NAMALWA (cell line): ENCODE measurements at regions not wholly inside any gene's neighbourhood (a gene's known extent, or its start where the extent isn't known, plus 50 kb on each side); places are given as distances from the start of the nearest gene placed in this dataset.

Experiments used
- DNase-seq: peaks from one replicate; pipeline ENCODE4 v3.0.0-alpha.2; 2015; ENCODE audit warnings: low spot score

DNA sequence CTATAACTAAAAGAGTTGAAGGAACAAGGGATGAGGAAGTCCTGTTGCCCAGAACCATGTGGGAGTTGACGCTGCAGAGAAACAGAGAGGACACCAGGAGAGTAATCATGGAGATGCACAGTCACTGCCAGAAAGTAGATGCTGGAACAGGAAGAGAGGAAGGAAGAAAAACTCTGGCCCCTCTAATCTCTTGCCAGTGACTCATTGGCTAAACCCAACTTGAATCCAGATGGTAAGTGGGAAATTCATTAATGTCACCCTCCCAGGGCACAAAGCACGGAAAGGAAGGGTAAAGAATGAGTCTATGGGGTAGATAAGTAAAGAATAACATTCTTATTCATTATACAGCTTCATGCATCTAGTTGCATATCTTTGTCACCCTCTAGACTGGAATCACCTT, 631.9 kb downstream of the PRELID2 start:
- DNase-seq = no peak

DNA sequence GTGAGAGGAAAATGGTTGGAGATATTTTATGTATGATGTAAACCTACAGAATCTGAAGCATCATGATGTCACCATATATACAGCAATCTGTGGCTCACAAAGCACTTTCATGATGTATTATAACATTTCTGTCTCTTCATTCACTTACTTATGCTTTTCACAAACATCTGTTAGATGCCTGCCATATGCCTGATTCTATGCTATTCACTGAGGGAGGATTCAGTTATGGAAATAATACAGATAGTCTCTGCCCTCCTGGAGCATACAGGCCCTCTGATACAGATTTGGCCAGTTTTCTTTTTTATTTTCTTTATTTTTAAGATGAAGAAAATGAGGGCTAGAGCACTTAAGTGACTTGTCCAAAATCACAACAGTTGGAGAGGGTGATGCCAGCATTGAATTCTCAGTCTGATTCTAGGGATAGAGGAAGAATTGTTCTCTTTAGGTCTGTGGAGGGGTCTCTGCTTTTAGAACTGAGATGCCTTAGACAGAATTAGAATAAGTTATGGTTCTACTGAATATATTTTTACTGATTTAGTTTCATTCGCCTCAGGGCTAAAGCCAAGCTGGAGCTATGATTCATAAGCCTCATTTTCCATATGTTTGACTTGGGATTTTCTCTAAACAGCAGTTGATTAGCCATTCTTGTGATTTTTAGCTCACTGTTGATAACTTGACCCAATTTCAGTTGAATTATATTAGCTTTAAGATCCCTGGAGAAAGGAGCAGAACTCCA, 636.4 kb downstream of the PRELID2 start:
- no peak for DNase-seq

- no peak for DNase-seq
Observed at GRCh38 chr5:145189746-145190145, 645.4 kb downstream of the PRELID2 start.

DNA sequence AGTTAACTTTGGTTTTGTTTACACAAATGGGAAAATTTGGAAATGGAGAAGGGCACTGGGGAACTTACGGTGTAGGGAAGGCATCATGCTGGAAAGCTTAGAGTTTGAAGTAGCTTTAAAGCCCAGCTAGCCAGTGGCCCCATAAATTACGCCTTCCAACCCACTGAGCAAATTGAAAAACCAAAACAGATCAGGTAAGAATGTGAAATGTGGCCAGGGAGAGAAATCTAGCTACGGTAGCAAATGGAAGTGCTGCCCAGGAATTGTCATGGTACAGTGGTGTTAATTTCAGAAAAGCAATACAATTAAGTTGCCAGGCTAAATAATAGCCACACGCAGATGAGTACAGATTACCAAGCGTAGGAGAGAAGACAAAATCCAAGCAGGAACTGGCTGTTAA, 654.8 kb downstream of the PRELID2 start:
- DNase-seq = no peak

- DNase-seq = no peak
Observed at GRCh38 chr5:145178641-145179523, 656.3 kb downstream of the PRELID2 start.

DNA sequence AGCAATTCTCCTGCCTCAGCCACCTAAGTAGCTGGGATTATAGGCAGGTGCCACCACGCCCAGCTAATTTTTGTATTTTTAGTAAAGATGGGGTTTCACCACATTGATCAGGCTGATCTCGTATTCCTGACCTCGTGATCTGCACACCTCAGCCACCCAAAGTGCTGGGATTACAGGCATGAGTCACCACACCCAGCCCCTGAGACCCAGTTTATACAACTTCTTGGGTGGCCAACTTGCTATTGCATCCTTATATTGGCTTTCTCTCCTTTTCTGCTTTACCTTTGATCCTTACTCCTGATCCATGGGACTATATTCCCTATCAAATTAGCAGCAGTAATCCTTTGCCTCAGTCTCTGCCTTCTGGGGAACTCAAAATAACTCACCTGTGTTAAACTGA, 659.1 kb downstream of the PRELID2 start:
- no peak for DNase-seq

DNA sequence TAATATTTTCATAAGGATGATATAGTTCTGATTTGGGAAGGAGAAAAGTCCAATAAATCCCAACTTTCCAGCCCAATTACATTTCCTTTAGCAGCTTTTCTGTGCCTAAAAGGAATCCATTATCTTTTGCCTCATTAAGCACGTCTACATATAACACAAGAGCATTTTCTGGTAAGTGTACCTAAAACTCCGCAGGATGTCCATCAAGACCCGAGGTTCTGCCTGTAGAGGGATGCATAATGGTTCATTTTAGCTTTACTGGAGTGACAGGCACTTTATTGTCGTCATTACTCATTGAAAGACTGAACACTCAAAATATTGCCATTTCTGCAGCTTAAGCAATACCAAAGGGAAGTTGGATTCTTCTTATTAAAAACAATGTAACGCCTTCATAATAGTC, 669.0 kb downstream of the PRELID2 start:
- DNase-seq = no peak

GRCh38 chr5:145163876-145164275, 671.3 kb downstream of the PRELID2 start:
- no peak for DNase-seq

- no peak for DNase-seq
Observed at GRCh38 chr5:145162626-145163025, 672.5 kb downstream of the PRELID2 start.

DNA sequence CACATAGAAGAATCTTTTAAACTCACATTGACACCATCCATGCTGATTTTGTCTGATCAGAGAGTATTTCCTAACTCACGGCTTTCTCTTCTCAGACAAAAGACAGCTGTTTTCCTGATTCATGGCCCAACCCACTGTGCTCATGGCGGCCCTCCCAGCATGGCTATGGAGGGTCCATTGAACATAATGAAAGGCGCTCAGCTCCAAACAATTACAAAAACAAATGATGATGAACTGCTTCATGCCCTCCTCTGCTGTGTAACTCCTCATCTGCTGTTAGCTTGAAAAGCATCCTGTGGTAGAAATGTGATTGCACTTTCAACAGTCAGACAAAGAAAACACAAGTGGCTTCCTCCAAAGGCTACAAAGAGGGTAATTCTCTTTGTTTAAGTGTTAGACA, 673.8 kb downstream of the PRELID2 start:
- no peak for DNase-seq

DNA sequence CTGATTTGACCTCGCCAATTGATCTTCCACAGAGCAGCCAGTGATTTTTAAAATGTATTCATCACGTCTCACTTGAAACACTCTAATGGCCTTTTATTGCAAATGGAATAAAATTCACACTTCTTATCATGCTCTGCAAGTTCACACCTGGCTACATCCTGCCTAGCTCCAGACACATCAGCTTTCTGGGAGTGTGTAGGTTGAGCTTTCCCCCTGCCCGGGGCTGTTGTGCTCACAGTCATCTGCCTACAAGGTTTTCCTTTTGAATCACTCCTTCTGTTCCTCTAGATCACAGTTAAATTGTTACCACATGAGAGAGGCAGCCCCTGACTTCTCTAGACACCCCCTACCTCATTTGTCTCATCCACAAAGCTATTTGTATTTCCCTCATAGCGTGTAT, 674.5 kb downstream of the PRELID2 start:
- no peak for DNase-seq

DNA sequence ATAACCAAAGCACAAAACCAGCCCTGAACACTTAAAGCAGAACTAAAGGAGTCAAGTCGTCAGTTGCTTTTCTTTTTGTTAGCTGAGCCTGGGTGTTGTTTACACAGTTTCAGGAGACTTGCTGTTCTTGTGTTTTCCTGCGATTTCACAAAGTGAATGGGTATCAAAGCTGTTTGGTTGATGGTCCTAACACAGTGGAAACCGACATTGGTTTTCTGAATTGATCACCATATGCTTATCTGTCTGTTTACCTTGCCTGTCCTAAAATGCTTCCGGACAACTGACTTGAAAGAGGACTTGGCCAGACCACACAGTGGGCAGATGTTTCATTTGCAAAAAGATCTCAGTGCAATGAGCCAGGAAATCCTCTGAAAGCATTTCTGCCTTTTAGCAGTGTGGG, 676.4 kb downstream of the PRELID2 start:
- DNase-seq = no peak

DNA sequence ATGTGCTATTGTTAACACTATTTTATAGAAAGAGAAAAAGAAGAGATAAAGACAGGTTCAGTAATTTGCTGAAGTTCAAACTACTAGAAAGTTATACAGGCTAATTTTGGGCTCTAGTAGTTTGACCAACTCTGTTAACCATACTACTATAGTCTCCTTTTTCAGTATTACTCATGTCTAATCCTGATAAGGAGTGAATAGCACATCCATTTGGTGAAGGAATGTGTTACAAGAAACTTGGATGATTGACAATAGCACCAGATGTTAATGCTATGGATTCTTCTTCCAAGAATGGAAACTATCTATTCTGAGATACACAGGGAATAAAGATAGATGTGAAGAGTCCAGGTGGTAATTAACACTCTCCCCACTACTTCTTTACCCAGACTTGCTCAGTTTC, 677.3 kb downstream of the PRELID2 start:
- DNase-seq = no peak

DNA sequence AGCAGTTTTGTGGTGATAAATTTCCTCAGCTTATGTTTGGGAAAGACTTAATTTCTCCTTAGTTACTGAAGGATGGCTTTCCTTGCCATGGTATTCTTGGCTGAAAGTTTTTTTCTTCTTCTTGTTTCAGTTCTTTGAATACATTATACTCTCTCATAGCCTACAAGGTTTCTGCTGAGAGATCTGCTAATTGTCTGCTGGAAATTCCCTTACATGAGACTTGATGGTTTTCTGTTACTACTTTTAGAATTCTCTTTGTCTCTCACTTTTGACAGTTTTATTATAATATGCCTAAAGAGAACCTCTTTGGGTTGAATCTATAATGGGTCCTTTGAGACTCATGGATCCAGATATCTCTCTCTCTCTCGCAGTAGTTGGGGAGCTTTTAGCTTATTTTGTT, 693.6 kb downstream of the PRELID2 start:
- DNase-seq = no peak

DNA sequence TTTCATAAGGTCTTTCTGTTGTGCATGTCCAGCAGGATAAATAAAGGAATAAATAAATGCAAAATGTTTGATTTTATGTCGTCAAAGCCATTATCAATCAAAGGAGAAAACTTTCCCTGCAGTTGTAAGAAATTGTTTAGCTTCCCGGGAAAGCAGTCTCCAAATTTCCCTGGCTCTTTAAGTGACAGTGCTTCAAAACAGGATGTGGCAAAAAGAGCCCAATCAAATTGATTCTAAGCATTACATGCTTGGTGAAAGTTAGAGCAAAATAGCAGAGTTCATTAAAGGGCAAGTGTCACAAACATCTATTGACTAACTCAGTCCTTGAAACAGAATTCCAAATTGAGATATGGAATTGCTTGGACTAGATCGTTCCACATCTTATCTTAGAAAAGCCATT, 704.1 kb downstream of the PRELID2 start:
- no peak for DNase-seq

DNA sequence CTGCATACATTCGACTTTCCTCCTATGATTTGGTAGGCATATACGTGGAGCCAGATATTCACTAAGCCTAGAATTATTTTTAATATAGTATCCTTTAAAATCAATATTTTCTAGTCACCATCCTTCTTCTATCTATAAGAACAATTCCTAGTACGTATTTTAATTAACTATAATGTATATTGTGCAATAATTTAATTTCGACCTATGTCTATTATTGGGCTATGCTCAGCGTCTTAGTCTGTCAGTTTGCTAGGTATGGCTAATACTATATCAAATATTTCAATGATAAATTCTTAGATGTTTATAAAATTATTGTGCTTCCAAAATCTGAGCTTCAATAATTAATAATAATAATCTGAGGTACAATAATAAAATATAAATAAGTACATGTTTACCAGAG, 705.3 kb downstream of the PRELID2 start:
- no peak for DNase-seq

DNA sequence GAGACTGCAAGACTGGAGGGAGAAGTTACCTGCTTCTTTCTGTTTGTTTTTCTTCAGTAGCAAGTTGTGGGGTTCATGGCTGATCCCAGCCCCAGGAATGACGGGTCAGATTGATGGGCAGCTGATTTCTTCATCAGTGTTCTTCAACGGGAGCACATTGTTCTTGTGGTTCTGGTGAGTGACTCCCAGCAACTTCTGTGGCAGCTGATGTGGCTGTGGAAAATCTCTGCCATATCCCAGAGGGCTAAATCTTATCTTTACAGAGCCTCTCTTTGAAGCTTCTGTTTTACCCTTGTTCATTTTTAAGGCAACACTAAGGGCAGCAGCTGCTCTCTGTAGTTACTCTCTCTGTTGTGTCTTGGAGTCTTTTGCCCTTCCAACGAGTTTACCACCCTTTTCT, 710.3 kb downstream of the PRELID2 start:
- DNase-seq = no peak

DNA sequence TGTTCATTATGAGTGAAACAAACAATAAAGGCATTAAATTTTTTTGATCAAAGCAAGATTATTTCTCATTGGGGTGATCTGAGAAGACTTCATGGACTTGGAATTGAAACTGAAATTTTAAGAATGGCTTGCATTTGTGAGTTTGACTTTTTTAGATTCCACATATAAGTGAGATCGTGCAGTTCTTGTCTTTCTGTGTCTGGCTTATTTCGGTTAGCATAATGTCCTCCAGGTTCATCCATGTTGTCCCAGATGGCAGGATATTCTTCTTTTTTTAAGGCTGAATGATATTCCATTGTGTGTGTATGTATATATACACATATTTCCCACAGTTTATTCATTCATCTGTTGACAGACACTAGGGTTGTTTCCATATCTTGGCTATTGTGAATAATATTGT, 716.5 kb downstream of the PRELID2 start:
- DNase-seq = no peak

DNA sequence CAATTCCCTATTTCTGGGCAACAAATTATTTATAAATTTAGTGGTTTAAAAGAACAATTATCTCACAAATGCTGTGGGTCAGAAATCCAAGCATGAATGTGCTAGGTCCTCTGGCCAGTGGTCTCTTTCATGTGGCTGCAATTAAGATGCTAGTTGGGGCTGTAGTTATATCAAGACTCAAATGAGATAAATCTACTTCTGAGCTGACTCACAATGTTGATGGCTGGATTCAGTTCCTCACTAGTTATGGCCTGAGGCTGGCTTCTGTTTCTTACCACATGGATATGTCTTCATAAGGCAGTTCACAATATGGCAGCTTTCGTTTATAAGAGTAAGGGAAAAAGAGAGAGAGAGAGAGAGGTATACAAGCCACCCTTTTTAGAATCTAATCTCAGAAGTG, 717.0 kb downstream of the PRELID2 start:
- no peak for DNase-seq

DNA sequence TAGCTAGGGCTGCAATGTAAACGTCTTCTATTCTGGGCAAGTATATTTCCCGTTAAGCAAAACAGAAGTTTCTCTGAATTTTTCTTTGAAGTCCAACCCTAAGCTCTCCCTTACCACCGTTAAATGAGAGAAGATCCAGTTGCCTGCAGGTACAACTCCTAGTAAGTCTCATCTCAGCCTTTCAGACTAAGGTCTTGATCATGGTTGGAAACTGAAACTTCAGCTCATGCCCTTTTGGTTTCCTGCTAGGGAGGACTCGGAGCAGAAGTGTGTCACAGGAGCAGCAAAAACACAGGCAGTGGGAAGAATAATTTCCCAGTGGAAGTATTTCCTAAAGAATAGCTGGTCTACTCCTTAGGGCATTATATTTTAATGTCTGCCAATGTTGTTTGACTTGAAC, 717.9 kb downstream of the PRELID2 start:
- DNase-seq = no peak

GRCh38 chr5:145111420-145111819, 723.7 kb downstream of the PRELID2 start:
- no peak for DNase-seq

DNA sequence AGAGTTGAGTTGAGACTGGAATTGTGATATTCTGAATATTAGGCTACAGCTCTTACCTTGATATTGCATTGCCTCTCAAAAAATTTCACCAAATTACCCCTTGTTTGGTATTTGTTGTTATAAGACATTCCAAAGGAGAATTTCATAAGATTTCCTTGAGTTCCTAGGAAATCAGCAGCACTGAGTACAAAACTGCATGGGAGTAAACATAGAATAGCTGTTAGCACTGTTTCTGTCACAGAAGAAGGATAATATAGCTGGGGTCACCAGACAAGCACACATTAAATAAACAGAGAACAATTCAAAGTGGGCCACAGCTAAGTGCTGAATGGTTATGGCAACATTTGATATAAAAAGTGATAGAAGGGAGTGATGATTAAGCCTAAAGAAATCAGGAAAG, 724.3 kb downstream of the PRELID2 start:
- no peak for DNase-seq

DNA sequence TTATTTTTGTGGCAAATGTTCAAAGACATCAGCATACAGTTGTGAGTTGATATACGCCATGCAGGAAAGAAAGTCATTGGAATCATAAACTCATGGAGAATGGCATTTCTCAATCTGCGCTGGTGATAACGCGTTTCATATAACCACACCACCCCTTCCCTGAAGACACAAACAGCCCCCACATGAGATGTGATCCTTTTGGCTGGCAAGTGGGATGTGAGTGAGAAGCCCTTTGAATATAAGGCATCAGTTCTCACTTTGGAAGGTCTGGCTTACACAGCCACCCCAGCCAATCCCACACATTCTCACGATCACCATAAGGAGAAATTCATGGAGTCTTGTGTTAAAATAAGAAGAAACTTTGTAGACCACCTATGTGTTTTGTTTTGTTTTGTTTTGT, 725.0 kb downstream of the PRELID2 start:
- no peak for DNase-seq

- no peak for DNase-seq
Observed at GRCh38 chr5:145105384-145105783, 729.8 kb downstream of the PRELID2 start.
